ENCODE measurements at regions not wholly inside any gene's neighbourhood (a gene's known extent, or its start where the extent isn't known, plus 50 kb on each side); places are given as distances from the start of the nearest gene placed in this dataset.

- H3K27ac ChIP-seq (ENCODE audit: low read depth, low read length) = no peak overlapping the region
- H3K36me3 ChIP-seq (ENCODE audit: control insufficient read depth, insufficient read depth, low read length) = no peaks in the 10 kb centered on the region
- H3K79me1 ChIP-seq (ENCODE audit: low read length) = no peaks in the 10 kb centered on the region
- DNase-seq = no peak
- no peak overlapping the region for H4K5ac ChIP-seq (ENCODE audit: low read length)
- no peaks in the 10 kb centered on the region for H3K4me1 ChIP-seq (ENCODE audit: control insufficient read depth, low read depth, low read length)
- H3K18ac ChIP-seq (ENCODE audit: low read length) = no peak overlapping the region
- no peaks in the 10 kb centered on the region for H3K27me3 ChIP-seq (ENCODE audit: insufficient read depth, low read length, poor library complexity)
- no peak overlapping the region for H2AK5ac ChIP-seq (ENCODE audit: low read length)
- H3K23ac ChIP-seq (ENCODE audit: low read length) = no peak overlapping the region
- no peak overlapping the region for H2BK120ac ChIP-seq (ENCODE audit: low read depth, low read length)
- whole genome bisulfite sequencing (ENCODE audit: extremely low coverage, insufficient coverage, low lambda C conversion rate) = no CpG with 5 or more reads among the region's 9 CpGs
- H3K4me3 ChIP-seq (ENCODE audit: low read length) = no peak overlapping the region
- H2BK5ac ChIP-seq (ENCODE audit: low read length) = no peak overlapping the region
- H3K9ac ChIP-seq (ENCODE audit: low read length) = no peak overlapping the region
- no peaks in the 10 kb centered on the region for H3K79me2 ChIP-seq (ENCODE audit: control insufficient read depth, insufficient read depth, low read length)
- no peak overlapping the region for H3K4me2 ChIP-seq (ENCODE audit: low read length)
- no peak overlapping the region for H2BK15ac ChIP-seq (replicated peaks; ENCODE audit: low read depth)
- H4K8ac ChIP-seq (ENCODE audit: low read depth, low read length) = no peak overlapping the region
- H3K56ac ChIP-seq (ENCODE audit: low read length) = no peak overlapping the region
- H3K4ac ChIP-seq (ENCODE audit: low read depth, low read length) = no peak overlapping the region
These were observed 73.4 kb upstream of the EIF5 start for GRCh38 chr14:103260629-103261124.

GRCh38 chr14:103267226-103267910 is 66.7 kb upstream of the EIF5 start:
- Histone ChIP-seq H2BK120ac (ENCODE audit: low read depth, low read length) (no peak overlapping the region), H3K79me1 (ENCODE audit: low read length) (no peaks in the 10 kb centered on the region), H2AK5ac (ENCODE audit: low read length) (no peak overlapping the region), H3K9ac (ENCODE audit: low read length) (no peak overlapping the region), H4K8ac (ENCODE audit: low read depth, low read length) (no peak overlapping the region), H3K36me3 (ENCODE audit: control insufficient read depth, insufficient read depth, low read length) (no peaks in the 10 kb centered on the region), H3K27me3 (ENCODE audit: insufficient read depth, low read length, poor library complexity) (no peaks in the 10 kb centered on the region), H3K4ac (ENCODE audit: low read depth, low read length) (no peak overlapping the region), H2BK5ac (ENCODE audit: low read length) (no peak overlapping the region), H3K79me2 (ENCODE audit: control insufficient read depth, insufficient read depth, low read length) (no peaks in the 10 kb centered on the region), H4K5ac (ENCODE audit: low read length) (no peak overlapping the region), H3K56ac (ENCODE audit: low read length) (no peak overlapping the region), H3K27ac (ENCODE audit: low read depth, low read length) (no peak overlapping the region), H3K18ac (ENCODE audit: low read length) (no peak overlapping the region), H3K4me1 (ENCODE audit: control insufficient read depth, low read depth, low read length) (no peaks in the 10 kb centered on the region), H2BK15ac (replicated peaks; ENCODE audit: low read depth) (no peak overlapping the region), H3K4me2 (ENCODE audit: low read length) (no peak overlapping the region), H3K23ac (ENCODE audit: low read length) (no peak overlapping the region), H3K4me3 (ENCODE audit: low read length) (no peak overlapping the region)
- WGBS (ENCODE audit: extremely low coverage, insufficient coverage, low lambda C conversion rate) = no CpG with 5 or more reads among the region's 11 CpGs
- DNase-seq = no peak

- H3K79me2 ChIP-seq (ENCODE audit: control insufficient read depth, insufficient read depth, low read length) = no peaks in the 10 kb centered on the region
- no peaks in the 10 kb centered on the region for H3K27me3 ChIP-seq (ENCODE audit: insufficient read depth, low read length, poor library complexity)
- H2AK5ac ChIP-seq (ENCODE audit: low read length) = no peak overlapping the region
- DNase-seq = no peak
- no CpG with 5 or more reads among the region's 7 CpGs for WGBS (ENCODE audit: extremely low coverage, insufficient coverage, low lambda C conversion rate)
- no peak overlapping the region for H4K8ac ChIP-seq (ENCODE audit: low read depth, low read length)
- no peaks in the 10 kb centered on the region for H3K79me1 ChIP-seq (ENCODE audit: low read length)
- H3K4ac ChIP-seq (ENCODE audit: low read depth, low read length) = no peak overlapping the region
- H3K36me3 ChIP-seq (ENCODE audit: control insufficient read depth, insufficient read depth, low read length) = no peaks in the 10 kb centered on the region
- no peak overlapping the region for H3K9ac ChIP-seq (ENCODE audit: low read length)
- H2BK5ac ChIP-seq (ENCODE audit: low read length) = no peak overlapping the region
- H3K27ac ChIP-seq (ENCODE audit: low read depth, low read length) = no peak overlapping the region
- H2BK120ac ChIP-seq (ENCODE audit: low read depth, low read length) = no peak overlapping the region
- no peak overlapping the region for H3K18ac ChIP-seq (ENCODE audit: low read length)
- H3K4me3 ChIP-seq (ENCODE audit: low read length) = no peak overlapping the region
- no peak overlapping the region for H2BK15ac ChIP-seq (replicated peaks; ENCODE audit: low read depth)
- H4K5ac ChIP-seq (ENCODE audit: low read length) = no peak overlapping the region
- H3K23ac ChIP-seq (ENCODE audit: low read length) = no peak overlapping the region
- no peak overlapping the region for H3K56ac ChIP-seq (ENCODE audit: low read length)
- H3K4me2 ChIP-seq (ENCODE audit: low read length) = no peak overlapping the region
- no peaks in the 10 kb centered on the region for H3K4me1 ChIP-seq (ENCODE audit: control insufficient read depth, low read depth, low read length)
These were observed 62.8 kb upstream of the EIF5 start for GRCh38 chr14:103271189-103271588.

GRCh38 chr14:103273145-103273744 is 60.8 kb upstream of the EIF5 start:
- H3K56ac ChIP-seq (ENCODE audit: low read length) = no peak overlapping the region
- H3K27me3 ChIP-seq (ENCODE audit: insufficient read depth, low read length, poor library complexity) = no peaks in the 10 kb centered on the region
- no CpG with 5 or more reads among the region's 63 CpGs for WGBS (ENCODE audit: extremely low coverage, insufficient coverage, low lambda C conversion rate)
- H3K36me3 ChIP-seq (ENCODE audit: control insufficient read depth, insufficient read depth, low read length) = no peaks in the 10 kb centered on the region
- no peak overlapping the region for H3K23ac ChIP-seq (ENCODE audit: low read length)
- no peak for DNase-seq
- H2BK120ac ChIP-seq (ENCODE audit: low read depth, low read length) = no peak overlapping the region
- no peak overlapping the region for H3K27ac ChIP-seq (ENCODE audit: low read depth, low read length)
- H4K8ac ChIP-seq (ENCODE audit: low read depth, low read length) = no peak overlapping the region
- no peak overlapping the region for H3K9ac ChIP-seq (ENCODE audit: low read length)
- H3K79me2 ChIP-seq (ENCODE audit: control insufficient read depth, insufficient read depth, low read length) = no peaks in the 10 kb centered on the region
- H3K4ac ChIP-seq (ENCODE audit: low read depth, low read length) = no peak overlapping the region
- H2AK5ac ChIP-seq (ENCODE audit: low read length) = no peak overlapping the region
- H3K4me2 ChIP-seq (ENCODE audit: low read length) = no peak overlapping the region
- no peaks in the 10 kb centered on the region for H3K79me1 ChIP-seq (ENCODE audit: low read length)
- no peak overlapping the region for H3K18ac ChIP-seq (ENCODE audit: low read length)
- no peak overlapping the region for H3K4me3 ChIP-seq (ENCODE audit: low read length)
- no peak overlapping the region for H4K5ac ChIP-seq (ENCODE audit: low read length)
- H2BK5ac ChIP-seq (ENCODE audit: low read length) = no peak overlapping the region
- no peaks in the 10 kb centered on the region for H3K4me1 ChIP-seq (ENCODE audit: control insufficient read depth, low read depth, low read length)
- H2BK15ac ChIP-seq (replicated peaks; ENCODE audit: low read depth) = no peak overlapping the region

- Histone ChIP-seq H3K18ac (ENCODE audit: low read length) (no peak overlapping the region), H3K27me3 (ENCODE audit: insufficient read depth, low read length, poor library complexity) (no peaks in the 10 kb centered on the region), H3K79me2 (ENCODE audit: control insufficient read depth, insufficient read depth, low read length) (no peaks in the 10 kb centered on the region), H2BK120ac (ENCODE audit: low read depth, low read length) (no peak overlapping the region), H3K4me2 (ENCODE audit: low read length) (no peak overlapping the region), H3K36me3 (ENCODE audit: control insufficient read depth, insufficient read depth, low read length) (no peaks in the 10 kb centered on the region), H4K8ac (ENCODE audit: low read depth, low read length) (no peak overlapping the region), H3K79me1 (ENCODE audit: low read length) (no peaks in the 10 kb centered on the region), H3K56ac (ENCODE audit: low read length) (no peak overlapping the region), H3K4ac (ENCODE audit: low read depth, low read length) (no peak overlapping the region), H2BK15ac (replicated peaks; ENCODE audit: low read depth) (no peak overlapping the region), H3K9ac (ENCODE audit: low read length) (no peak overlapping the region), H4K5ac (ENCODE audit: low read length) (no peak overlapping the region), H2AK5ac (ENCODE audit: low read length) (no peak overlapping the region), H3K27ac (ENCODE audit: low read depth, low read length) (no peak overlapping the region), H3K4me1 (ENCODE audit: control insufficient read depth, low read depth, low read length) (no peaks in the 10 kb centered on the region), H3K23ac (ENCODE audit: low read length) (no peak overlapping the region), H3K4me3 (ENCODE audit: low read length) (no peak overlapping the region), H2BK5ac (ENCODE audit: low read length) (no peak overlapping the region)
- no CpG with 5 or more reads among the region's 79 CpGs for WGBS (ENCODE audit: extremely low coverage, insufficient coverage, low lambda C conversion rate)
- DNase-seq = no peak
These were observed 60.1 kb upstream of the EIF5 start for GRCh38 chr14:103273745-103274615.
